Neural crest cell (in vitro differentiated cells): ENCODE measurements at regions not wholly inside any gene's neighbourhood (a gene's known extent, or its start where the extent isn't known, plus 50 kb on each side); places are given as distances from the start of the nearest gene placed in this dataset.

Experiments used
- DNase-seq: peaks from one replicate; pipeline ENCODE4 v3.0.0; 2021; ENCODE audit warnings: low read depth, mixed read lengths, low spot score
- H3K27ac Mint-ChIP-seq: one replicate; pipeline ENCODE4 v1.8.0; 2021; ENCODE audit warnings: mild to moderate bottlenecking, mixed read lengths; ENCODE audit not compliant: unreplicated experiment
- H3K27me3 Mint-ChIP-seq: 2 replicates; pipeline ENCODE4 v1.8.0; 2021; ENCODE audit warnings: low read depth, mild to moderate bottlenecking, mixed read lengths
- H3K36me3 Mint-ChIP-seq: 2 replicates; pipeline ENCODE4 v1.8.0; 2021; ENCODE audit warnings: low read depth, mild to moderate bottlenecking, mixed read lengths
- H3K4me1 Mint-ChIP-seq: 2 replicates; pipeline ENCODE4 v1.8.0; 2021; ENCODE audit warnings: mixed read lengths
- H3K4me3 Mint-ChIP-seq: one replicate; pipeline ENCODE4 v1.8.0; 2021; ENCODE audit warnings: mild to moderate bottlenecking, mixed read lengths
- H3K9me3 Mint-ChIP-seq: 2 replicates; pipeline ENCODE4 v1.8.0; 2021; ENCODE audit warnings: mixed read lengths
- TF ChIP-seq, protein P1 (sequence below): fragments of 200-600 bp; sonication (generic); conservative IDR thresholded peaks from 2 replicates; pipeline ENCODE4 v1.5.0; 2021; ENCODE audit warnings: antibody characterized with exemption, mild to moderate bottlenecking

DNA sequence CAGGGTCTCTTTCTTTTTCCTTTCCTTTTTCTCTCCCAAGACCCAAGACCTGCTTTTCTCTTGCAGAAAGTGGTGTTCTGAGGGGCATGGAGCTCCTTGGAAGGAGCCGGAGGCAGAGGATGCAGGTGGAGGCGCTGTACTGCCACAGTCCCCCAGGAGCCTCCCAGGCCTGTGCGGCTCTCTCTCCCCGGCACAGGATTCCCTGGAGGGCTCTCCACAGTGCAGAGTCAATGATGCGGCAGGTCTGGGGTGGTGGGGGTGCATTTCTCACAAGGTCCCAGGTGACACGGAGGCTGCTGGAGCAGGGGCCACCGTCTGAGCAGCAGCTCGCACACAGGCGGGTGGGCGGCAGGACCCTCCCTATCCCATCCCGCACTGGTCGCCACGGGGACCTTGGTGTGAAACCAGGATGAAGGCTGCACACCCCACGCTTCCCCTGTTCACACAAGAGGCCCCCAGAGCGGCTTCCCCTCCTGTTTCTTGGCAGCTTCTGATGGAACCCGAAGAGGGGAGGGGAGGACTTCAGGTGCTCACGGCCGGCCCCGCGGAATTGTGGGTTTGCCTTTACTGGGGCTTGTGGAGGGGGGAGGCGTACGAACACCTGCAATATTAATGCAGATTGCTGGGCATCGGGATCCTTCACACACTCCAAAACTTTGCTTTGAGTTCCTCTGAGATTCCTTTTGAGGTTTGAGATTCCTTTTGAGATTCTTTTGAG lies 186.9 kb downstream of the ENGASE start:
- Mint-ChIP-seq H3K4me3 (no peak overlapping the region), H3K9me3 (no peaks in the 10 kb centered on the region), H3K27ac (no peak overlapping the region), H3K36me3 (no peaks in the 10 kb centered on the region), H3K4me1 (no peaks in the 10 kb centered on the region), H3K27me3 (peaks cover 26% of the 10 kb centered on the region)
- no peak for DNase-seq
- TF ChIP-seq, protein P1, sequence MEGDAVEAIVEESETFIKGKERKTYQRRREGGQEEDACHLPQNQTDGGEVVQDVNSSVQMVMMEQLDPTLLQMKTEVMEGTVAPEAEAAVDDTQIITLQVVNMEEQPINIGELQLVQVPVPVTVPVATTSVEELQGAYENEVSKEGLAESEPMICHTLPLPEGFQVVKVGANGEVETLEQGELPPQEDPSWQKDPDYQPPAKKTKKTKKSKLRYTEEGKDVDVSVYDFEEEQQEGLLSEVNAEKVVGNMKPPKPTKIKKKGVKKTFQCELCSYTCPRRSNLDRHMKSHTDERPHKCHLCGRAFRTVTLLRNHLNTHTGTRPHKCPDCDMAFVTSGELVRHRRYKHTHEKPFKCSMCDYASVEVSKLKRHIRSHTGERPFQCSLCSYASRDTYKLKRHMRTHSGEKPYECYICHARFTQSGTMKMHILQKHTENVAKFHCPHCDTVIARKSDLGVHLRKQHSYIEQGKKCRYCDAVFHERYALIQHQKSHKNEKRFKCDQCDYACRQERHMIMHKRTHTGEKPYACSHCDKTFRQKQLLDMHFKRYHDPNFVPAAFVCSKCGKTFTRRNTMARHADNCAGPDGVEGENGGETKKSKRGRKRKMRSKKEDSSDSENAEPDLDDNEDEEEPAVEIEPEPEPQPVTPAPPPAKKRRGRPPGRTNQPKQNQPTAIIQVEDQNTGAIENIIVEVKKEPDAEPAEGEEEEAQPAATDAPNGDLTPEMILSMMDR: no peak

DNA sequence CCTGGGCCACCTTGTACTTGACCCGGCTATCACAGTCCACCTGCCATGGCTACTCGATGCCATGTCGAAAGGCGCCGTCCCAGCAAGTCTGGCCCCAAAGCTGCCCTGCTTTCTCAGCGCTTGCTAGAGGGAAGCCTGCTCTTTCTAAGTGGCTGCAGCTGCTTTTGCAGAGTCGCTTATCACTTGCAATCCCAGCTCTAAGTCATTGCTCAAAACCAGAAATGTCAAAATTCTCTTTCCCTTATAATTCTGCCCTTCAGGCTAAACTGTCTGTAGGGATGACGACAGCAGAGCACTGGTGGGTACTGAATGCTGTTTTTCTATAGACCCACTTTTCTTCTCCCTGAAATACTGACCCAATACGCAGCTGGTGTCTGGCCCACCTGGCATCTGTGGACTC lies 184.2 kb downstream of the ENGASE start:
- H3K4me3 Mint-ChIP-seq: no peak overlapping the region
- no peak for DNase-seq
- no peak overlapping the region for H3K27ac Mint-ChIP-seq
- no peaks in the 10 kb centered on the region for H3K9me3 Mint-ChIP-seq
- no peaks in the 10 kb centered on the region for H3K36me3 Mint-ChIP-seq
- TF ChIP-seq, protein P1: no peak
- H3K27me3 Mint-ChIP-seq: peaks cover 24% of the 10 kb centered on the region
- H3K4me1 Mint-ChIP-seq: no peaks in the 10 kb centered on the region

DNA sequence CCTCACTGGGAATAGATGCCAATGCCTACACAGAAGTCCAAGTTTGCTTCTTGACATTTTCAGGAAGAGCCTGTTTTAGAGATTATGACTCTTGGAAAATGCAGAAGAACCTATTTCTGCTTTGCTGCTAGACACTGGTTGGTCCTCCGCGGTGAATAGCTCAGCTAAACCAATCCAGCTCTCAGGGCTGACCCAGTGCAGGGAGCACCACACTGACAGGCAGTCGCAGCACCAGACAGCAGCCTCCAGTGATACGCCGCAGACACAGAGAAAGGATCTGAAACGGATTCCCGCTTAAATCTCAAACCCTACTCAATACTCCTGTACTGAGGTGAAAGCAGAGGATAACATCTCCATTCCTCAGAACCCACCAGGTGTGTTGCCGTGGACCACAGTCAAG lies 183.4 kb downstream of the ENGASE start:
- TF ChIP-seq, protein P1: no peak
- Mint-ChIP-seq H3K4me1 (no peaks in the 10 kb centered on the region), H3K27me3 (peaks cover 27% of the 10 kb centered on the region), H3K9me3 (no peaks in the 10 kb centered on the region), H3K27ac (no peak overlapping the region), H3K36me3 (no peaks in the 10 kb centered on the region), H3K4me3 (no peak overlapping the region)
- no peak for DNase-seq

DNA sequence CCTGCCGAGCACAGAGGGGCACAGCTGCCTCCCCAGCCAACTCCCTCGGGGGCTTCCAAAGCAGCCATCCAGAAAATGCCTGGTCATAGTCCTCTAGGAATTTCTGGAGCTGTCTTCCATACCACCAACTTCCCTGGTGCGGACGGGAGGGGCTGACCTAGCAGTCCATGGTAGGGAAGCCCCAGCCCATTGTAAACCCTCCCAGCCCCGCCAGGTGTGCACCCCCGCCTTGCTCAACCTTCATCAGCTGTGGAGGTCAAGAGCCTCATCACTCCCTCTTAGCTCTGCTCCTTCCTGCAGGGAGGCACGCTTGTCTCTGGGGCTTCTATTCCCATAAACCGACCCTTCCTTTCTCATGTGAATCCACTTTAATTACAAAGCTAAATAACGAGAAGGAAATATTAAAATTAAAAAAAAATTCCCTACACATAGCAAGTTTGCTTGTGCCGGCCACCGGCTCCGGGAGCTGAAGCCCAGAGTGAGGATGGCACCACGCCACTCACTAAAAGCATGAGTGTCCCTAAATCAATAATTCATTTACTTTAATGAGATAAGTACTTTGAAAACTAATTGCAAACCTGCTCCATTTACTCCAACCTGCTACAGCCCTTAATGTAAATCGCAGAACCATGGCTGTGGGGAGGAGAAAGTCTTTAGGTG lies 181.4 kb downstream of the ENGASE start:
- Mint-ChIP-seq H3K27ac (no peak overlapping the region), H3K9me3 (no peaks in the 10 kb centered on the region), H3K36me3 (no peaks in the 10 kb centered on the region), H3K27me3 (peaks cover 47% of the 10 kb centered on the region), H3K4me1 (no peaks in the 10 kb centered on the region), H3K4me3 (no peak overlapping the region)
- TF ChIP-seq, protein P1: no peak
- DNase-seq: no peak

DNA sequence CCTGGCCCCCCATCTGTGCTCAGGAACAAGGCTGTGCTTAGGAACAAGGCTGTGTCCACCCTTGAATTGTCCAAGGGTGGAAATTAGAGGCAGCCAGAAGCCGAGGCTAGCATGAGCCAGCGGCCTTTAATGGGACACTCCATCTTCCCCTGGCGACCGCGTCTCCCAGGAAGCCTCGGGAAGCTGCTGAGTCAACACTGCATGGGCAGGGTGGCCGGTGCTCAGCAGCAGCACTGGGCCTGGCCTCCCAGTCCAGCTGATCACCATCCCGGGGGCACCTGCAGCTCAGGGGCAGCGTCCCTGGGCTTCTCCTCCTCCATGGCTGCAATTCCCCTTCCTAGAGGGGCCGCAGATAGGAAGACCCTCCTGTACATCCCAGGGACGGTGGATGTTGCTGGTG lies 180.8 kb downstream of the ENGASE start:
- Mint-ChIP-seq H3K9me3 (no peaks in the 10 kb centered on the region), H3K4me1 (no peaks in the 10 kb centered on the region), H3K4me3 (no peak overlapping the region), H3K36me3 (no peaks in the 10 kb centered on the region), H3K27me3 (peaks cover 53% of the 10 kb centered on the region), H3K27ac (no peak overlapping the region)
- no peak for DNase-seq
- TF ChIP-seq, protein P1: no peak
